Activated naive CD4-positive, alpha-beta T cell treated with anti-CD3 and anti-CD28 coated beads, Interleukin-2, amount 50 U/mL, for 16 hours (primary cell): ENCODE measurements at regions not wholly inside any gene's neighbourhood (a gene's known extent, or its start where the extent isn't known, plus 50 kb on each side); places are given as distances from the start of the nearest gene placed in this dataset.
"Not testable (repeated sequence)": the region's sequence is repeated elsewhere in the genome, so short reads cannot be mapped to it uniquely, and the experiment has no call there.

Source experiments
- DNase-seq: peaks from one replicate; pipeline ENCODE4 v3.0.0-alpha.2; 2020

DNA sequence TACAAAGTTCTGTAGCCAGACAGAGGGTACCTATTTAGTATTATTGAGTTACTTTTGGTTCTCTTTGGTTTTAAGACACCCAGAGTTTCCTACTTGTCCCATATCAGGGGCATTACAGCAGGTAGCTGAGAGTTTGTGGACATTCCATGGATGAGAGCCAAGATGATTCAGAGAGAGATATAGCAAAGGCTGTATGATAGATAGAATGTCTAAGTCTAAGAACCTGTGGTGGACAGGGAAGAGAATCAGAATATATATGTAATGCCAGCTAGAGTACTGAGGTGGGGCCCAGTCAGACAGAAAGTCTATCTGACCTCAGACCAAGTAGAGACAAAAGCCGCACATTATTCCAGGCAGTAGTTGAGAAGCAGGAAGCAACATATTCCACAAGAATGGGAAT lies 471.8 kb upstream of the CHD1 start:
- DNase-seq = not testable (repeated sequence)

DNA sequence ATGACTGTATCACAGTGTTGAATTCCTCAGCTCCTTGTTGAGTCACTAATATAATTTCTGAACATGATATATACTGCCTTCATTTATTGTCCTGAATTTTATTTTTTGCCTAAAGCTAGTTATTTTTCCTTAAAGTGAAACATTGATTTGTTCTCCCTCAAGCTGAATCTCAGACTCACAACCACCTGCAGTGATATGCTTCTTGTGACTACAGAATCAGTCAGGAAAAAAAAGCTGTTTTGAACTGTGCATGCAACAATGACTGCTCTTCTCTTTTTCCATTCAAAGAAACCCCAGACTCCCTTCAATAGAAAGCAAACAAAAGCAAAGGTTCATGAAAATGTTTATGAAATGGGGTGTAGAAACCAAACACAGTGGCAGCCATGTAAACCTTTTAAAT lies 470.2 kb upstream of the CHD1 start:
- DNase-seq = no peak

DNA sequence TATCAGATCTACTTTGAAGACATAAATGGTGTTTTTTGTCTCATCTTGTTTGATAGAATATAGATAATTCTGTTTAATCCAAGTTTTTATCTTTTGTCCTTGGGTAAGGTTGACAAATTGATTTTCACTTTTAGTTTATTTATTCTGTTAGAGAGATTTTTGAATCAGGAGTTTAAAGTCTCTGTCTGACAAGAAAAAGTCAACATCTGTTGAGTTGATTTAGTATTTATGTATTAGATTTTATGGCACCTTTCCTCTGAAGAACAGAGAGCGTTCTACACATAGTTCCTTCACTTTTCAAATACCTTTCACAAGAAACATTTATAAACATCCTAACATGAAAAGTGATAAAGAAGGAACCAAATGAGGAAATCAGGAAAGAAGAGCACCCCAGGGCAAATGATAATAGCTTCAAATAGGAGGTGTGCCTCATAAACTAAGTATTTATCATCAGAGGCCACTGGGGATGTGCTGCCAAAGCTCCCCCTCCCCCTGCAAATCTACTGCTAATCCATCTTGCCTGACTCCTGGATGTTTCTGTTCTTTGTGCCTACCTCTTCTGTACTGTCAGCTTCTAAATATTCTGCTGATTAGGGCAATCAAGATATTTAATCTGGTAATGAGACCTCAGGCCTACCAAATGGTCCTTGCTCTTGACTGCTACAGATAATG lies 457.7 kb upstream of the CHD1 start:
- DNase-seq = no peak

DNA sequence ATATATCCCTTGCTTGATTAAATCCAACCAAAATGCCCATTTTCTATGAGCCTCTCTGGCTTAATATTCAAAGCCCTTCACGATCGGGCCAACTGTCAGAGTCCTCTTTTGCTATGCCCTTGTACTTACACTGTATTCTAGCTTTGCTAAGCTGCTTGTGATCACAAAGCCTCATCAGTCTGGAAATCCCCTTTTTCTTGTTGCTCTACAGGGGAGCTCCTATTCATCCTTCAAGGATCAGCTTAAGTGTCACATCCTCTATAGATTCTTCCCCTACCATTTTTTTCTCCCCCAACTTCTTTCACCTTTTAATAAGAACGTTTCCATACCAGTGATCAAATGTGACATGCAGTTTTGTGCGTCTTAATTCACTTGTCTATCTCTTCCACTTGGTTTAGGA lies 450.4 kb upstream of the CHD1 start:
- no peak for DNase-seq

DNA sequence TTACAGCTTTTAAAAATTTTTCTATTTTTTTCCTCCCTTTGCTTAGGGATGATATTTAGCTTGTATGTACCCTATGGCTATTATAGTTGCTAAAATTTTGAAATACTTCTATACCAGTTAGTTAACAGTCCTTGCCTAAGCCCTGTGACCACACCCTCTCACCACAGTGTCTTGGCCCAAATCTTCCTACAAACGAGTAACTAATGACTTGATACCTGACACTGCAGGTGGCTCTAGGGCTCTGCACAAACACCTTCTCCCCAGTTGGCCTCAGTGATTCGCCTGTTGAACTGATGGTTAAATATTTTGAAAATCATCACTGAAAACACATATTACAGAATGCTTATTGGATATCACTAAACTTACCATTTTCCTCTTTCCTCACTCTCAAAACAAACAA lies 449.6 kb upstream of the CHD1 start:
- no peak for DNase-seq

DNA sequence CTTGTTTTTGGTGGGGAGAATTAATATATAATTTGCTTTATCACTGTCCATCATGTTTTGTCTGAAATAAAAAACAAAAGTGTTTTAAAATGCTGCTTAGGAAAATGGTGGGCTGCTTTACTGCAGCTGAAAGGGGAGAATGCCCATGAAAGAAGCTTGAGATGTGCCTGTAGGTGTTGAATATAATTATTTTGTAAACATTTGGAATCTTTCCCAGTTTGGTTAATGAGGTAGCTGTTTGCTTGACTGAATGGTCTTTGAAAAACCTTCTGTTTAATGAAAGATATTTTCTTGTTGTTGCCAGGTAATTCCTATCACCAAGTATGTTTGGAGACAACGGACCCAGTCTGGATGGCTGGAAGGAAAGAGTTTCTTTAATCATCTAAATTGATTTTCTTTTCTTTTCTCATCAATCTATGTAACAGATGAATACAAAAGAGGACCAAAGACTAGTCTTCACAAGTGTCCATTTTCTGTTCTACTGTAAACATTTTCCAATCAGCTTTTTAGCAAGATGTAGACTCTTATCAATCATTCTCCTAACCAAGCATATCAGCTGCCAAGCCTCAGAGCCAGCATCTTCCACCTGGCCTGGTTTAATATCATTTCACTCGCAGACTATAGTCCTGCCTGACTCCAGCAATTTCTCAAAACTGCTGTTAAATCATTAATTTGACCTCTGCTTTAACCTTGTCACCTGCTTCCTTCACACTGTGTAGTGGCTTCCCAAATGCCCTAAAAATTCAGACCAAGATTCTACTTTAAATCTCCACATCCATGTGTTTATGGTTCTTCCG lies 441.2 kb upstream of the CHD1 start:
- no peak for DNase-seq

DNA sequence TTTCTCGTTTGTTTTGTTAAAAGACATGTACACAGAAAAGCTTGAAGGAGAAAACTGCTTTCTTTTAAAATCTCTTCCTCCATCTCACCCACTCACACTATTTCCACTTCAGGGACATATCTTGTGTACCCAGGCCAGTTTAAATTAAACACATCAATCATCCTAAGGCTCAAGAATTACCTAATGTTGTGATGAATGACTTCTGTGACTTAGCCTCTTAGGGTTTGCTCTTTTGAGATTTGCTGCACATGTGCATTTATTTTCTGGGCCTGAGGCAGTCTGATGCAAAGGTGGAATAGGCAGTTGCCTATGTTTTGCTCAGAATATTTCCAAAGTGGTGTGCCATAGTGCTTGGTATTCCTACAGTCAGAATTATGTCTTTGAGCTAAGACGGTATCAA lies 439.9 kb upstream of the CHD1 start:
- DNase-seq = no peak

DNA sequence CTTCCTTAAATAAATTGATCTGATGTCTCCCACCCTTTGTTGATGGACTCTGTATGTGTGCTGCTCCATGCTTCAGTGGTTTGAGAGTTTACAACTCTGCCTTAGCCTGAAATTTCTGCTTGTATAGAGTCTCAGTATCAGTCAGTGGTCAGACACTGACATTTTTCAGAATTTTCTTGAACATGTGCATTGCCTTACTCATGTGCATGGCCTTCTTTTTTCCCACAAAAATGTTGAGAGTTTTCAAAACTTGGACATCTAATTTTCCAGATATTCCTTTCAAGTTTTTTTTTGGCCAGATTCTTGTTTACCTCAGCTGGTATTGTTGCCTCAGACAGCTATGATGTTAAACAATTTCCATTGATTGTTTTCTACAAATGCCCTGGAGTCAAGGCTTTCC lies 427.1 kb upstream of the CHD1 start:
- no peak for DNase-seq

DNA sequence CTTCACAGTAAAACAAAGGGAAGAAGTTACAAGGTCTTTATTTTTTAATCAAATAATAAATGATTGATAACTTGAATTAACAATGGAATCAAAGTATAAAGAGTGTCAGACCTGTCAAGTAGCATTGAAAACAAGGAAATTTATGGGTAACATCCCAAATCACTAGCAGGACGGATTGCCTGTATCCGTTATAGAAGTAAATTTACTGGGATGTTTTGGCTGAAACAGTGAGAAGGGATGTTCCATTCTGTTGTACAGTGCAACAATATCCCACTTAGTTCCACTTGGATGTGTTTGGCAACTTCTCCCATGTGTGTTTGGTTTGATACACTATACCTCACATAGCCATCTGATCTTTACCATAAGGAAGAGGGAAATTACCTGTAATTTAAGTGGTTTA lies 421.0 kb upstream of the CHD1 start:
- no peak for DNase-seq

DNA sequence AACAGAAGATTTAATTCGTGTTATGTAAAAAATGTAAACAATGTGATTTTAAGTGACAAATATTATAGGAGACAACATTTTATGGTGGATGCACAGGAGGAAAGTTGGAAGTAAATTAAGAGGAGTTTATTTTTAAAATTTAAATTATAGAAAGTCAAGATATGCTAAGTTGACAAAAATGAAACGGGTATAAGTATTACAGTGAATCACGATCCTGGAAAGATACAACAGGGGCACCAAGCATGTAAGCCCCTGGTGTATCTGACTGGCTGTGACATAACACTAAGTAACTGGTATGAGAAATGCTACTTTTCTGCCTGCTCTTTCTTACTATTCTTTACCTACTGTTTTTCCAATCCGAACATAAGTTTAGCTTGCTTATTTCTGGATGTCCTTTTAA lies 419.8 kb upstream of the CHD1 start:
- no peak for DNase-seq

DNA sequence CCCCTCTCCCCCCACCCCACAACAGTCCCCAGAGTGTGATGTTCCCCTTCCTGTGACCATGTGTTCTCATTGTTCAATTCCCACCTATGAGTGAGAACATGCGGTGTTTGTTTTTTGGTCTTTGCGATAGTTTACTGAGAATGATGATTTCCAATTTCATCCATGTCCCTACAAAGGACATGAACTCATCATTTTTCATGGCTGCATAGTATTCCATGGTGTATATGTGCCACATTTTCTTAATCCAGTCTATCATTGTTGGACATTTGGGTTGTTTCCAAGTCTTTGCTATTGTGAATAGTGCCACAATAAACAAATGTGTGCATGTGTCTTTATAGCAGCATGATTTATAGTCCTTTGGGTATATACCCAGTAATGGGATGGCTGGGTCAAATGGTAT lies 411.0 kb upstream of the CHD1 start:
- DNase-seq = not testable (repeated sequence)

DNA sequence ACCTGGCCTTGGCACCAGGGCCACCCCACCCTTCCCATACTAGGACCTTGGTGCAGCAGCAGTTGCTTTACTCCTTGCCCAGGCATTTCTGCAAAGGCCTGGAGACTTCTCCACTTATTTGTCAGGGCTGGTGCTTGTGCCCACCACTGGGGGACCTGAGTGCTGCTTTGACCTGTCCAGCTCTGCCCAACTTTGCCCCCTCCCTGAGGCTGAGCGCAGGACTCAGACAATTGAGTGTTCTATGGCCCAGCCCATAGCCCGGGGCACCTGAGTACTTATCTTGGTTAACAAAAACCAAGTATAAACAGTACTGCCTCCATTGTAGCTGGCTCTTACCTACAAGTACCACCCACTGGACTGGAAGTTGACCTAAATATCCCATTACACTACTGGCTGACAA lies 406.1 kb upstream of the CHD1 start:
- no peak for DNase-seq

DNA sequence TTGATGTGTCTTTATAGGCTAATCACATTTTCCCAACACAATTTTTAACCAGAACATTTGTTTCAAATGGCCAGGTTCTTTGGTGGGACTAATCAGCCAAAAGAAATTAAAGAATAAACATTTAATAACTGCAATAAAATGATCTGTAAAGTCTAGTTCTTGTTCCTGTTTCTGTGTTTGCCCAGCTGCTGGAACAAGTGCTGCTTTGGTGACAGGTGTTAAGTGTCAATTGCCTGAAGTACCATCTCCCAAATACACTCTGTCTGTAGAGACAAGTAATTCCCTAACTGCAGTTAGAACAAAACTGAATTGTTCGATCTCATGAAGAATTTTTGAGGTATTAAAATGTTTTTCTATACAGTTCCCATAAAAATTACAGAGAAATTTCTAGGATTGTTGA lies 402.3 kb upstream of the CHD1 start:
- DNase-seq = no peak

DNA sequence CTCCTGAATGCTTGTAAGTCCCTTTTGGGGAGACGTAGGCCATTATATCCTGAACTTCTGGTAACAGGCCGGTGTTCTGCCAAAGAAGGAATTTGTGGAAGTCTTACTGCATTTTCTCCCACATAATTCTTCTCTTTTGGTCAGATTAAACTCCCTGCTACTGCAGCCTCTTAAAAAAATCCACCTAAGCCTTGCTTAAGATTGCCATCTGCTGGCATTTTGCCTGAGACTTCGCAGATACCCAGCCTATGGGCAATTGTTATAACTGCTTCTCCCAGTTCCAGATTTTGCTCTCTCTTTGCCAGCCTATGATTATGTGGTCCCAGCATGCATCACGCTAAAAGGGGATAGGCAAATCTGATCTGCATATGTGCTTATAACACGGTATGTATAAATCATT lies 391.6 kb upstream of the CHD1 start:
- DNase-seq = no peak

DNA sequence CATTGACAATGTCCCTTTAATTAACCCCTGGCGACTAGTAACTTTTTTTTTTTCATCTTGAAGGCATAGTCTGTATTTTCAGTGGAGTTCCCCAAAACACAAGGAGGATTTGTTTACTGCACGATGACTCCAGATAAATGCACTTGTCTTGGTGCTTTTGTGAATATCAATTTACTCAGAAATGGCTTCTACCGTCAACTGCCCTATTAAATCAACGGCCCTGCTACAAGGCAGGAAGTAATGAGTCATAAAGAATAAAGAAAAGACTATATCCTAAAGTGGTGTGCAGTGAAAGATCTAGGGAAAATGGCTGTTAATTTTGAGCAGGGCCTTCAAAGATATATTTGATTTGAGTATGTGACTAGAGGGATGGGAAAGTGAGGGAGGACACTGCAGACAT lies 388.3 kb upstream of the CHD1 start:
- DNase-seq = no peak

DNA sequence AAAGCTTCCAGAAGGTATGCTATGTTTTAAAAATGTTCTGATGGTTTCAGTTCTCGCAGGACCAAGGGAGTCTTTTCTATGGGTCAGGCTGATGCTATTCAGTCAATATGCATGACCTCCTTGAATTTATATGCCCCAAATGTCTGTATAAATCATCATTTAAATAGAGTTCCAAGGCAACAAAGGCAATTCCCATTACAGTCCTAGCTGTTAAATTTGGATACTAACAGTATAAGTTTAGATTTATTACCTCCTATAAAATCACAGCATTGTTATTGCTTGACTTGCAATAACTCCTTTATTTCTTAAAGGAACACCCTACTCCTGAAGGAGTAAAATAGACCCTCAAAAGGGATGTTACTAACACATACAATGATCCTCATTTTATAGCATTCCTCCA lies 387.7 kb upstream of the CHD1 start:
- DNase-seq = no peak

DNA sequence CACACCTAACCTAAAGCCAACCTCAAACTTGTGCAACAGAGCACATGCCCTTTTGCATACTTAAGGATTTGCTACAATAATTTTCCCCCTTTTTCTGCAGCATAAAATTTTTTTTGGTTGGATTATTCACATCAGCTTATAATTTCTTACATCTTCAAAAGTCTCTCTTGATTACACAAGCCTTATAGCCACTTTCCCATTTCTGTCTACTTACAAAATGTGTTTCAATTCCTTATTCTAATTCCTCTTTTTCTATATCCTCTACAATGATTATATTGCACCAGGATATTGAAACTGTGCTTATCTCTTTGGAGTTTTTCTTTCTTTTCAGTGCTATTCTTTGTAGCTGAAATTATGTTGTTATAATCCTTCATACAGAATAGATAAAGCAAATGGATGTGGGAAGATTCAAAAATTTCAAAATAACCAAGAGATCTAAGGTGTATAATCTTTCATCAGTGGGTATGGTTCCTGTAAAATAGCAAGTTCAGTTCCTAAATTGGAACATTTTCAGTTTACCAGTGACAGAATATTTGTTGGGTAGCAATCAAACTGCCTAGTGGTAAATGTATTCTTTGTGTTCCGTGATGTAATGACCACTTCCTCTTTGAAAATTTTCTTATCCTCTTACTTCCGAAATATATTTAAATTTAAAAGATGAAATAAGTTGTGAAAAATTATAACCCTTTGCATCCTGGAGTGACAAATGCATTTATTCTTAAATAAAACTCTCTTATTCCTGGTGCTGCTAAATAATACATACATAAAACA lies 386.8 kb upstream of the CHD1 start:
- no peak for DNase-seq

DNA sequence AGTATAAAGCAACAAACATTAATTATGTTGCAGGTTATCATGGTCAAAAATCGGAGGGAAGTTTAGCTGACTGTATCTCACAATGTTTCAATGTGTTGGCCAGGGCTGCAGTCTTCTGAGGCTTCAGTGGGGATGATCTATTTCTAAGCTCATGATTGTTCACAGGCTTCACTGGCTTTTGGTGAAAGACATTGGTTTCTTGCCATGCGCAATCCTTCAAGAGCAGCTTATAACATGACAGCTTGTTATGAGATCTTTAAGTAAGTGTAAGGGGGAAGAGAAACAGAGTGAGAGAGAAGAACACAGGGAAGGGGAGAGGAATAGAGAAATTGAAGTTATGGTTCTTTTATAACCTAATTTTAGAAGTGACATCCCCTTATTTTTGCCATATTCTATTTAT lies 385.9 kb upstream of the CHD1 start:
- DNase-seq = no peak

DNA sequence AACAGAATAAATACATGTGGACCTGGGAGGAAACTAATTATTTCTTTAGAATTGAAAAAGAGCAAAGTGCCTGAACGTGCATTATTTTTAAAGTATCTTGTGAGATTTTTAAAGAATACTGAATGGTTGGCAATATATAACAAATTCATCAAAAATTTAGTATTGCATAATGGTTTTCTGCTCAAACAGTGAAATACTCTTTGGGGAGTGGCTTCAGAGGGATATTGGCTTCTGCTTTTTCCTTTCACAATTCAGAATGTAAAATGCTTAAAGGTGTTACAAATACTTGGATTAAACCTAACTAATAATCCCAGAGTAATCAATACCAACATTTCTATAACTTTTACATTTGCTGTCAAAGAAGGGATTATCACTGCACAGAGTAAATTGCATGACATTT lies 379.3 kb upstream of the CHD1 start:
- no peak for DNase-seq

DNA sequence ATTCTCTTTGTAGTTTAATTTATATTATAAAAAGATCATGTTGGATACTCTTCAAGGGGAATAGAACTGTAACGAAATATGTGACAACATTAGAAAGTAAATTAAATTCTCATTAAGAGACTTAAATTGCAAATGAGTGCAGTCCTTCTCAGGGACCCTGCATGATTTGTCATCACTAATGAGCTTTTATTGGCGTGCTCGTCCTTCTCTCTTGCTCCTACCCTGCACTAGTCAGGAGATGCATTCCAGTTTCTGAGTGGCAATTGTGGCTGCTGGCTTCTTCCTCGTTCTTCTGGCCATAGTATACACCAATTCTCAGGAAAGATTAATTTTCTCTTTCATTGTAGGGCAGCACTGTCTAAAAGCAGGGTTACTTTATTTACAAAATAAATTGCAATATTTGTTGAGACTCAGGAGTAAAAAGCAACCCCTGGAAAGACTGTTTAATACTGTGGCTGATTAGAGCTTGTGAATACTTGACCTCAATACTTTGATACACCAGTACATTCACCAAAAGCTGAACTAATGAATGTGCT lies 376.3 kb upstream of the CHD1 start:
- no peak for DNase-seq

DNA sequence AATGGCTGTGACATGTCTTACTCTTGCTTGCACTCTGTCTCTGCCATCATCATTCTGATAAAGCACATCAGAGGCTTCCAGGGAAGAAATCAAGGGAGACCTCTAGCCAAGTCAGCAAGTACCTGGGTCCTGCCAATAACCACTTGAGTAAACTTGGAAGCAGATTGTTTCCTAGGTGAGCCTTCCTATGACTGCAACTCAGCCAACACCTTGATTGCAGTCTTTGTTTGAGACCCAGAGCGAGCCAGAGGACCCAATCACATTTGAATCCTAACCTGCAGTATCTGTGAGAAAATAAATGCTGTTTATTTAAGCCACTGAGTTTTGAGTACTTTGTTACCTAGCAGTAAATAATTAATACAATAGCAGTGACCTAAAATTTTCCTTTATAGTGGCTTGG lies 356.8 kb upstream of the CHD1 start:
- no peak for DNase-seq

DNA sequence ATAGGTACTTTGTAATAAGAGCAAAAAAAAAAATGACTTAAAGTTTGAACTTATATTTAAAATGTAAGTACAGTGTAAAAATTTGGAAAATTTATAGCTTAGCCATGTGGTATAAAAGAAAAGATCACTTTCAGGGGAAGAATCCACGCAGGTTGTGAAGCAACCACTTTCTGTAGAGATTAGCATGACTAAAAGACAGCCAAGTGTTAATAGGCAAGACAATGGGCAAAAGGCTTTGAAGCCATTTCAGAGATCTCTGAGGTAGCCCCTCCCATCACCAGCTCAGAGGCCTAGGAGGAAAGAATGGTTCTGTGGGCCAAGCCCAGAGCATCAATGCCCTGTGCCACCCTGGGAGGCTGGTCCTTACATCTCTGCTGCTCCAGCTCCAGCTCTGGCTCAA lies 346.3 kb upstream of the CHD1 start:
- no peak for DNase-seq

DNA sequence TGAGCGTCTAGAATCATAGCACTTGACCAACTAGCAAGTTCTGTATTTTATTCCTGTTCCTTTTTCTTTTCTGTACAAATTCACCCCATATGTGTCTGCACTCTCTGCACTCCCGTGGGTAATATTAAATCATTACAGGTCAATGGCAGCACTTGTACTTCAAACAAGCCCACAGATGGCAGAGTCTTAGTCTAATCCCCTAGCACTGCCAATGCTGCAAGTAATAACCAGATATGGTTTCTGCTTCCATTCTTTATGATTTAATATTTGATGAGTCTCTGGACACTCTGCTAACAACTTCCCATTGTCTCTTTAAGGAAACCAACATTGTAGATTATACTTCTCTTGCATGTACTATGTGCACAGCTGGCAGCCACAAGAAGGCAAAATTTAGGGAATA lies 343.8 kb upstream of the CHD1 start:
- DNase-seq = no peak

DNA sequence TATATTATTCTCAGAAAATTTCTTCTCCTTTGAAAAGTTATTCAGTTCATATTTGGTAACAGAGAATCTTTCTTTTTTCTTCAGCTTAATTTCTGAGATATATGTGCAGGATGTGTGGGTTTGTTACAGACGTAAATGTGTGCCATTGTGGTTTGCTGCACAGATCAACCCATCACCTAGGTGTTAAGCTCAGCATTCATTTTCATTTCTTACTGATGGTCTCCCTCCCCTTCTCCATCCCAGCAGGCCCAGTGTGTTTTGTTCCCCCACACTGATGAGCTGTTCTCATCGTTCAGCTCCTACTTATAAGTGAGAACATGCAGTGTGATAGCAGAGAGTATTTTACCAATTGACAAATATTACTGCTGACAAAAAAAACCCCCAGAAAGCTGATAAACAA lies 330.0 kb upstream of the CHD1 start:
- DNase-seq = no peak
